ENCODE measurements at regions not wholly inside any gene's neighbourhood (a gene's known extent, or its start where the extent isn't known, plus 50 kb on each side); places are given as distances from the start of the nearest gene placed in this dataset.

DNA sequence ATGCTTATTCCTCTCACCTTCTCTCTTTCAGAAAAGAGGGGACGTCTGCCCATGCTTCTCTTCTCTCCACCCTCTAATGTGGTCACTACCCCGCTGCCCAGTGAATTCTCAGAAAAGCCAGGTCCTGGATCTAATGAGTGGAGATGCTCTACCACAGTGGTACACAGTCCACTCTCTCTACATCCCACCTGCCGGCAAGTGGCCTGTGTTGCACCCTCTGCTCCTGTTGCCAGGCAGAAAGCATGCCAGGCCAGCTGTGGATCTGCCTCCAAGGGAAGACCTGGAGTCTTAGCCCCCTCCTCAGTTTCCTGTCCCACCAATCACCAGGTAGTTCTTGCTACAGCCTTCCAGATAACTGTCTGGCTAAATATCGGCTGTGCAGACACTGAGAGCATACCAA, 71.2 kb upstream of the SPDL1 start:
- H3K36me3 ChIP-seq = no peaks in the 10 kb centered on the region
- H3K27me3 ChIP-seq (ENCODE audit: insufficient read depth, low read depth, severe bottlenecking) = peaks cover 48% of the 10 kb centered on the region
- no peak overlapping the region for H3K4me3 ChIP-seq (ENCODE audit: low read depth, low read length)
- H3K27ac ChIP-seq = no peak overlapping the region
- H3K9me3 ChIP-seq (ENCODE audit: severe bottlenecking) = no peaks in the 10 kb centered on the region
- TF ChIP-seq, protein P1, sequence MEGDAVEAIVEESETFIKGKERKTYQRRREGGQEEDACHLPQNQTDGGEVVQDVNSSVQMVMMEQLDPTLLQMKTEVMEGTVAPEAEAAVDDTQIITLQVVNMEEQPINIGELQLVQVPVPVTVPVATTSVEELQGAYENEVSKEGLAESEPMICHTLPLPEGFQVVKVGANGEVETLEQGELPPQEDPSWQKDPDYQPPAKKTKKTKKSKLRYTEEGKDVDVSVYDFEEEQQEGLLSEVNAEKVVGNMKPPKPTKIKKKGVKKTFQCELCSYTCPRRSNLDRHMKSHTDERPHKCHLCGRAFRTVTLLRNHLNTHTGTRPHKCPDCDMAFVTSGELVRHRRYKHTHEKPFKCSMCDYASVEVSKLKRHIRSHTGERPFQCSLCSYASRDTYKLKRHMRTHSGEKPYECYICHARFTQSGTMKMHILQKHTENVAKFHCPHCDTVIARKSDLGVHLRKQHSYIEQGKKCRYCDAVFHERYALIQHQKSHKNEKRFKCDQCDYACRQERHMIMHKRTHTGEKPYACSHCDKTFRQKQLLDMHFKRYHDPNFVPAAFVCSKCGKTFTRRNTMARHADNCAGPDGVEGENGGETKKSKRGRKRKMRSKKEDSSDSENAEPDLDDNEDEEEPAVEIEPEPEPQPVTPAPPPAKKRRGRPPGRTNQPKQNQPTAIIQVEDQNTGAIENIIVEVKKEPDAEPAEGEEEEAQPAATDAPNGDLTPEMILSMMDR (IDR thresholded peaks at IDR 0.05; ENCODE audit: low read depth, low read length) = no peak
- peak; percentile 6 for DNase-seq

DNA sequence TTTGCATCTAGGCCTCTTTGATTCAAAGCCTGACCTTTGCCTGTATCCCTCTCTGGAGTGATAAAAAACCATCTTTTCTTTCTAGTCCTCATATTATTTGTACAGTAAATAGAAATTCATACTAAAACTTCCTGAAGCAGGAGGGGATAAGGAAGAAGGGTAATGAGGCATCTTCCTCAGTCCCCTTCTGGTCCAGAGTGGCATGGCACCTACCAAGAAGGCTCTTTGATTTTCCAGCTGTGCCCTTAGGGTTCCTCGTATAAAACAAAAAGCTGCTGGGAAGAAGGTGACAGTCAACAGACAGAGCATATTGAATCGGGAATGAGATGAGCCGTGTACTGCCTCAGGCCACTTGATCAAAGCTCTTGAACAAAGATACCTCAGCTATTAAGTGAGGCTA, 71.9 kb upstream of the SPDL1 start:
- TF ChIP-seq, protein P1 (IDR thresholded peaks at IDR 0.05; ENCODE audit: low read depth, low read length) = no peak
- H3K9me3 ChIP-seq (ENCODE audit: severe bottlenecking) = no peaks in the 10 kb centered on the region
- no peaks in the 10 kb centered on the region for H3K36me3 ChIP-seq
- no peak overlapping the region for H3K27ac ChIP-seq
- no peak for DNase-seq
- H3K4me3 ChIP-seq (ENCODE audit: low read depth, low read length) = no peak overlapping the region
- peaks cover 48% of the 10 kb centered on the region for H3K27me3 ChIP-seq (ENCODE audit: insufficient read depth, low read depth, severe bottlenecking)

DNA sequence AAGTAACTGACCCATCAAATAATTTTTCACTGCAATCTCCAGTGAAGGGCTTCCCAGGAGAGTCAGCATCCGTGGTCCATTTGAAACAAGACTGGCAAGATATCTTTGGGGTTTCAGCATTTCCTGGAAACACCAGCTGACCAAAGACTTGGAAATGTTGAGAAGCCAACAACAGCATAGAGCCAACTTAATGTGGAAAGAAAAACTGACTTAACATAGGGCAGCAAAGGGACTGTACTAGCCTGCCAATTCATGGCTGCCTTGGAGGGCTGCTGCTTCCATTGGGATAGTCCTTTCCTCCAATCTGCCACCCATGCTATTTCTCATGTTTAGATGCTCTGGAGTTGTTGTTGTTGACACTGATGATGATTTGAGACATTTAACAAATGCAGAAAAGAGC, 76.5 kb upstream of the SPDL1 start:
- no peaks in the 10 kb centered on the region for H3K9me3 ChIP-seq (ENCODE audit: severe bottlenecking)
- peaks cover 36% of the 10 kb centered on the region for H3K27me3 ChIP-seq (ENCODE audit: insufficient read depth, low read depth, severe bottlenecking)
- H3K36me3 ChIP-seq = no peaks in the 10 kb centered on the region
- no peak for DNase-seq
- TF ChIP-seq, protein P1 (IDR thresholded peaks at IDR 0.05; ENCODE audit: low read depth, low read length) = no peak
- no peak overlapping the region for H3K4me3 ChIP-seq (ENCODE audit: low read depth, low read length)
- no peak overlapping the region for H3K27ac ChIP-seq

DNA sequence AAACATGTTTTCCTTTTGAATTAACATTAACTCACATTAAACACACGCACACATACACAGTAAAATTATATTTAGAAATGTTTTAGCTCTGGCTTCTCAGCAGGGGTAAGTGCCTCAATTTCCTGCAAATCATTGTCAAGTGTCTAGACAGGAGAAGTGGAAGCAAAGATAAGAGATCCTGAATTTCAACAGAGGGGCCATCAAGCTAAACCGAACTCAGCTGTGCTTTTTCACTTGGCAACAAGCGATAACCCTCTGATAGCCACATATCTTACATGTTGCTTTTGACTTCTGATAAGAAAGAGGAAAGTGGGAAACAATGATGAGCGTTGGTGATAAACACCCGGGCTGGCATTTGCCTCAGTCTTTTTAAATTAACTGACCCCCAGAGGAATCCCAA, 79.7 kb upstream of the SPDL1 start:
- H3K27me3 ChIP-seq (ENCODE audit: insufficient read depth, low read depth, severe bottlenecking) = peaks cover 39% of the 10 kb centered on the region
- TF ChIP-seq, protein P1 (IDR thresholded peaks at IDR 0.05; ENCODE audit: low read depth, low read length) = no peak
- no peak overlapping the region for H3K27ac ChIP-seq
- DNase-seq = no peak
- H3K9me3 ChIP-seq (ENCODE audit: severe bottlenecking) = no peaks in the 10 kb centered on the region
- no peaks in the 10 kb centered on the region for H3K36me3 ChIP-seq
- H3K4me3 ChIP-seq (ENCODE audit: low read depth, low read length) = no peak overlapping the region

DNA sequence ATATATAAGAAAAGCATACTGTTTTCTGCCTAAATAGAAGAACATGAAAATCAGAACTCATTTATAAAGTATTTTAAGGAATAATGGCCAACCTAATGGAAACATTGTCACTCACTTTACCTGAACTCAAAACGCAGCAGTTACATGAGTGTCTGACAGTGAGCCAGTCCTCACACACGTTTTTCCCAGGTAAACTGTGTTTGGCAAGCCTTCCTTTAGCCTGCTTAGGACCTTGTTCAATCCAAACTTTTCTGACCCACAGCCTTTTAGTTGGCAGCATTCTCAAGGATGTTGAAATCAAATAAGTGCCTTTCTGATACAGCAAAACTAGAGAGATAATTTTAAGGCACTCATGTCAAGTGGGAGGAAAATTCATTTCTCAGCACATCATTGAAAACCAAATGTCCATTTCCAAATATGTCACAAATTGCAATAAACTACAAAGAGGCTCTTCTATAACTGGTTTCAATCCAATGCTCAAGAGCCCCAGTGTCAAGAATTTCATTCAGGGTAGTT, 83.5 kb upstream of the SPDL1 start:
- H3K27me3 ChIP-seq (ENCODE audit: insufficient read depth, low read depth, severe bottlenecking) = peaks cover 49% of the 10 kb centered on the region
- no peak overlapping the region for H3K27ac ChIP-seq
- no peak for DNase-seq
- no peaks in the 10 kb centered on the region for H3K9me3 ChIP-seq (ENCODE audit: severe bottlenecking)
- no peaks in the 10 kb centered on the region for H3K36me3 ChIP-seq
- H3K4me3 ChIP-seq (ENCODE audit: low read depth, low read length) = no peak overlapping the region
- TF ChIP-seq, protein P1 (IDR thresholded peaks at IDR 0.05; ENCODE audit: low read depth, low read length) = no peak

DNA sequence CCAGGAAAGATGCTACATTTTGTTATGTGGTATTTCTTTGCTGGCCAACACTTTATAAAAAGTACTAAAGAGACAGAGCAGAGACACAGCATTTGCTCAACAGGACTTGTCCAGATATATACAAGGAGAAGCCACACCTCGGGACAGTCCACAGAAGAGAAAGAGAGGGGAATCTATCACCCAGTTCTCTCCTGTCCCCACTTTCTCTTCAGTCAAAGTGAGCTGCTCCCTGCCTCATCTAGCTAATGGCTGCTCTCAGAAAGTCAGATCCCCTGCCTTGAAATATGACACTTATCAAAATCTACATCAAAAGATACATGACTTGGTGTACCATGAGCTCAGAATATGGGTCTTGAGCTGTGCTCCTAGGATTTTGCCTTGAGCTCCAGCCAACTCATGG, 86.7 kb upstream of the SPDL1 start:
- no peak for DNase-seq
- TF ChIP-seq, protein P1 (IDR thresholded peaks at IDR 0.05; ENCODE audit: low read depth, low read length) = no peak
- no peak overlapping the region for H3K4me3 ChIP-seq (ENCODE audit: low read depth, low read length)
- H3K27me3 ChIP-seq (ENCODE audit: insufficient read depth, low read depth, severe bottlenecking) = peaks cover 49% of the 10 kb centered on the region
- no peak overlapping the region for H3K27ac ChIP-seq
- no peaks in the 10 kb centered on the region for H3K9me3 ChIP-seq (ENCODE audit: severe bottlenecking)
- H3K36me3 ChIP-seq = no peaks in the 10 kb centered on the region

Measured in WERI-Rb-1 (cell line).